ENCODE measurements at regions not wholly inside any gene's neighbourhood (a gene's known extent, or its start where the extent isn't known, plus 50 kb on each side); places are given as distances from the start of the nearest gene placed in this dataset.

DNA sequence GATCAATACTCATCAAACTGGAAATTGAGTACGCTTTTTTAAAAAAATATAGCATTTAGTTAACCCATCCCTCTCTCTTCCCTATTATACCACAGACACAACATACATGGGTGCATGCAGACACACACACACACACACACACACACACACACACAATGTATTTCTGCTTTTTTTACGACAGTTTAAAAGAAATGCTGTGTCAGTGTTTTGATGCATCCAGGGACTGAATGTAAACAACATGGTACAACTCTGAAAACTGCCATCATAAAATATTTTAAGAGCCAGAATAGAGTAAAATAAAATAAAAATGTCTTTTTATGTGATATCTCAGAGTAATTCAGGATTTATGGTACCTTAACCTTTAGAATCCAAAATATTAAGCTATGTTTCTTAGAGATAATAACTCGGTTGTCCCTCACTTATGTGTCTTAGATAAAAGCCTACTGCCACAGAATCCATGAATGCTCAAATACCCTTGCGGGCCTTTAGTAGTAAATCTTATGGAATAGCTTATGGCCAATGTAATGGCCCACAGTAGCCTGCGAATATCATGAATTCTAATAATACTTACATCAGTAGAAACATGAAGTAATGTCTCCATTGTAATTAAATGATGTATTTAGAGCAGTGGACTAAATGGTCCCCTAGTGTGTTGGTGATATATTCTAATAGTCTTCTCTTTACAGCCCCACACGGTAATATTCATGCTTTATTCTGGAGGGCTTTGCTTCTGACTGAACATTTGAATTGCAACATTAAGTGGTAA, 251.6 kb upstream of the FIGN start:
- H3K4me3 ChIP-seq = no peak overlapping the region
- H3K36me3 ChIP-seq = no peaks in the 10 kb centered on the region
- intact Hi-C loops (cut with DNase I) = no loop called here
- no peaks in the 10 kb centered on the region for H3K27me3 ChIP-seq (replicated peaks; ENCODE audit: insufficient read depth)
- no peaks in the 10 kb centered on the region for H3K9me3 ChIP-seq
- WGBS = 83% methylated on average over 6 of the region's 6 CpGs
- no peaks in the 10 kb centered on the region for H3K4me1 ChIP-seq (replicated peaks)
- TF ChIP-seq POLR2AphosphoS5 (IDR thresholded peaks at IDR 0.05) (no peak), POLR2A (IDR thresholded peaks at IDR 0.05) (no peak)
- TF ChIP-seq, protein P1, sequence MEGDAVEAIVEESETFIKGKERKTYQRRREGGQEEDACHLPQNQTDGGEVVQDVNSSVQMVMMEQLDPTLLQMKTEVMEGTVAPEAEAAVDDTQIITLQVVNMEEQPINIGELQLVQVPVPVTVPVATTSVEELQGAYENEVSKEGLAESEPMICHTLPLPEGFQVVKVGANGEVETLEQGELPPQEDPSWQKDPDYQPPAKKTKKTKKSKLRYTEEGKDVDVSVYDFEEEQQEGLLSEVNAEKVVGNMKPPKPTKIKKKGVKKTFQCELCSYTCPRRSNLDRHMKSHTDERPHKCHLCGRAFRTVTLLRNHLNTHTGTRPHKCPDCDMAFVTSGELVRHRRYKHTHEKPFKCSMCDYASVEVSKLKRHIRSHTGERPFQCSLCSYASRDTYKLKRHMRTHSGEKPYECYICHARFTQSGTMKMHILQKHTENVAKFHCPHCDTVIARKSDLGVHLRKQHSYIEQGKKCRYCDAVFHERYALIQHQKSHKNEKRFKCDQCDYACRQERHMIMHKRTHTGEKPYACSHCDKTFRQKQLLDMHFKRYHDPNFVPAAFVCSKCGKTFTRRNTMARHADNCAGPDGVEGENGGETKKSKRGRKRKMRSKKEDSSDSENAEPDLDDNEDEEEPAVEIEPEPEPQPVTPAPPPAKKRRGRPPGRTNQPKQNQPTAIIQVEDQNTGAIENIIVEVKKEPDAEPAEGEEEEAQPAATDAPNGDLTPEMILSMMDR (IDR thresholded peaks at IDR 0.05) = no peak
- no peak overlapping the region for H3K27ac ChIP-seq
- no peak for DNase-seq (ENCODE audit: low spot score)

DNA sequence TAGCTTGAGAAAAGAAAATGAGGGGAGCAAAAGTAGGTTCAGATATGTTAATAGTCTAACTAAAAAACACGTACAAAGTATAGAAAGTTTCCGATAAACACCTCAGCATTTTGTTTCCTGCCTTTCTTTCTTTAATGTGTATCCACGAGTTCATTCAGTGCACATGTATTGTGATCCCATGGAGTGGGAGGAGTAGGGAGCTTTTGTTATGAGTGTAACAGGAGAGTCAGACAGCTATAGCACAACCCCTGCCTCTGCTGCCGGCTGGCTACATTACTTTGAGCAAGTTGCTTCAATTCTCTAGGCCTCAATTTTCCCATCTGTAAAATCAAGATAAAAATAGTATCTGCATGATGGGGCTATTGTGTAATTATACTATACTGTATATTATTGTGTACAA, 249.2 kb upstream of the FIGN start:
- DNase-seq (ENCODE audit: low spot score) = no peak
- Histone ChIP-seq H3K4me3 (no peak overlapping the region), H3K9me3 (no peaks in the 10 kb centered on the region), H3K36me3 (no peaks in the 10 kb centered on the region), H3K27ac (no peak overlapping the region), H3K4me1 (replicated peaks) (no peaks in the 10 kb centered on the region), H3K27me3 (replicated peaks; ENCODE audit: insufficient read depth) (no peaks in the 10 kb centered on the region)
- intact Hi-C loops (cut with DNase I) = no loop called here
- 67% methylated on average over 4 of the region's 4 CpGs for WGBS
- no peak for TF ChIP-seq POLR2A (IDR thresholded peaks at IDR 0.05)
- TF ChIP-seq, protein P1 (IDR thresholded peaks at IDR 0.05) = no peak
- no peak for TF ChIP-seq POLR2AphosphoS5 (IDR thresholded peaks at IDR 0.05)

DNA sequence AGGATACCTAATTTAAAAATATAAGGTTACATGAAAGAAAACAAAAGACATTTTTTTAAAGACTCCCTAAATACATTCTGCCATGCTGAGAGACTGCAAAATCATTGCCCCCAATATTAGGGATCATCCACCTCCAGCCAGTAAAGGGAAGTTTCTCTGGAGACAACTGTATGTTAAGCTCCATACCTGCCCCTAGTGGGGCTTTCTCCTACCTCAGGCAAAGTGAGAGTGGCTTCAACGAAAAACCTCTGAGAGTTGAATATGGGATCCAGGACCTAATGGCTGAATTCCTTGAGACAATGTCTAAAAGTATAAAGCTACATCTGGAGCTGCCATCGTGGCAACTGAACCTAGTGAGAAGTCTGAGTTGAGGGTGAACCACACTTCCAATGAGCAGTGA, 248.1 kb upstream of the FIGN start:
- no peak overlapping the region for H3K4me3 ChIP-seq
- no peaks in the 10 kb centered on the region for H3K36me3 ChIP-seq
- 75% methylated on average over 2 of the region's 2 CpGs for WGBS
- no peaks in the 10 kb centered on the region for H3K9me3 ChIP-seq
- no peaks in the 10 kb centered on the region for H3K4me1 ChIP-seq (replicated peaks)
- H3K27me3 ChIP-seq (replicated peaks; ENCODE audit: insufficient read depth) = no peaks in the 10 kb centered on the region
- intact Hi-C loops (cut with DNase I) = no loop called here
- DNase-seq (ENCODE audit: low spot score) = no peak
- H3K27ac ChIP-seq = no peak overlapping the region
- TF ChIP-seq POLR2AphosphoS5 (IDR thresholded peaks at IDR 0.05) (no peak), POLR2A (IDR thresholded peaks at IDR 0.05) (no peak)
- TF ChIP-seq, protein P1 (IDR thresholded peaks at IDR 0.05) = no peak

DNA sequence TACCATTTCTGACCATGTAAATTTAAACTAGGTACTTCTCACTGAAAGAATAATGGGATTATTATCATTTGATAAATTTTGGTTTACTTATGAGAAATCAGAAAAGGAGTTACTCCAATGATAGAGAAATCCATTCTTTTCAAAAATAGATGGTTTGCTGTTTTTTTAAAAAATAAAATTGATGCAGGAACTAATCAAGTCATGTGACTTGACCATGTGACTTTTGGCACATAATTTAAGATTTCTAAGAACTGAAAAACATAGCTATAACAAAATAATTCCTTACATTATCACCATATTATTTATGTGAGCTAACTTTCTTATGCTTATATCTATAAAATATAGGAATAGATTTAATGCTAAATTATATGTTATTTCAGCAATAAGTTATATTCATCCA, 247.1 kb upstream of the FIGN start:
- Histone ChIP-seq H3K27ac (no peak overlapping the region), H3K27me3 (replicated peaks; ENCODE audit: insufficient read depth) (no peaks in the 10 kb centered on the region), H3K4me1 (replicated peaks) (no peaks in the 10 kb centered on the region), H3K4me3 (no peak overlapping the region), H3K9me3 (no peaks in the 10 kb centered on the region), H3K36me3 (no peaks in the 10 kb centered on the region)
- no peak for DNase-seq (ENCODE audit: low spot score)
- intact Hi-C loops (cut with DNase I) = no loop called here
- TF ChIP-seq POLR2A (IDR thresholded peaks at IDR 0.05) (no peak), POLR2AphosphoS5 (IDR thresholded peaks at IDR 0.05) (no peak)
- TF ChIP-seq, protein P1 (IDR thresholded peaks at IDR 0.05) = no peak

DNA sequence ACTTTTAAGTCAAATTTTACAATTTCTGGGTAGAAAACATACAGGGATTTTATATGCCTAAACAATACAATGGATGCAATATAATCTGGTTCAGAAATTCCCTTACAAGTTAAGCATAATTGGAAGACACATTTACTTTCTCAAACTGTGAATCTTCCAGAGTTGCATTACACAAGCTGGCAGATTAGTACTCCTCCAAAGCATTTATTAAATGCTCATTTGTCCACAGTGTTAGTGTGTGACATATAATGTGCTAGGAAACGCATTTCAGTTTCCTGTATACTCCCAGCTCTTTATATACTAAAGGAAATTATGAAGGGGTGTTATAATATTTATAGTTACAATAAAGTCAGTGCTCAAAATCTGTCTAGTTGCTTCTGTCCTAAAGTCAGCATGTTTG, 239.0 kb upstream of the FIGN start:
- Histone ChIP-seq H3K27me3 (replicated peaks; ENCODE audit: insufficient read depth) (no peaks in the 10 kb centered on the region), H3K4me3 (no peak overlapping the region), H3K27ac (no peak overlapping the region), H3K9me3 (no peaks in the 10 kb centered on the region), H3K4me1 (replicated peaks) (no peaks in the 10 kb centered on the region), H3K36me3 (no peaks in the 10 kb centered on the region)
- 68% methylated on average over 1 of the region's 1 CpG for WGBS
- intact Hi-C loops (cut with DNase I) = no loop called here
- DNase-seq (ENCODE audit: low spot score) = no peak
- TF ChIP-seq, protein P1 (IDR thresholded peaks at IDR 0.05) = no peak
- TF ChIP-seq POLR2AphosphoS5 (IDR thresholded peaks at IDR 0.05) (no peak), POLR2A (IDR thresholded peaks at IDR 0.05) (no peak)
